Tibial nerve (tissue), 4 donors: ENCODE measurements at regions not wholly inside any gene's neighbourhood (a gene's known extent, or its start where the extent isn't known, plus 50 kb on each side); places are given as distances from the start of the nearest gene placed in this dataset.

Experiments
- CTCF ChIP-seq, 5 experiments: fragments of 200-600 bp in 3 of 5; fragments of 450-650 bp in 2 of 5; sonication (generic) in 3 of 5; IDR thresholded peaks; one replicate each; pipeline ENCODE4 v1.5.1; 2016 to 2019; ENCODE audit warnings: antibody characterized with exemption in 5 of 5, mild to moderate bottlenecking in 3 of 5, moderate library complexity in 2 of 5
- EP300 ChIP-seq, 2 donors: sonication (generic); formaldehyde crosslinking; IDR thresholded peaks; one replicate each; pipeline ENCODE4 v1.6.1; 2017; ENCODE audit warnings: antibody characterized with exemption in 2 of 2, mild to moderate bottlenecking in 1 of 2
- POLR2A ChIP-seq, 2 donors: fragments of 450-650 bp; IDR thresholded peaks; one replicate each; pipeline ENCODE4 v1.6.1; 2017; ENCODE audit warnings: antibody characterized with exemption in 2 of 2, mild to moderate bottlenecking in 2 of 2, moderate library complexity in 2 of 2

DNA sequence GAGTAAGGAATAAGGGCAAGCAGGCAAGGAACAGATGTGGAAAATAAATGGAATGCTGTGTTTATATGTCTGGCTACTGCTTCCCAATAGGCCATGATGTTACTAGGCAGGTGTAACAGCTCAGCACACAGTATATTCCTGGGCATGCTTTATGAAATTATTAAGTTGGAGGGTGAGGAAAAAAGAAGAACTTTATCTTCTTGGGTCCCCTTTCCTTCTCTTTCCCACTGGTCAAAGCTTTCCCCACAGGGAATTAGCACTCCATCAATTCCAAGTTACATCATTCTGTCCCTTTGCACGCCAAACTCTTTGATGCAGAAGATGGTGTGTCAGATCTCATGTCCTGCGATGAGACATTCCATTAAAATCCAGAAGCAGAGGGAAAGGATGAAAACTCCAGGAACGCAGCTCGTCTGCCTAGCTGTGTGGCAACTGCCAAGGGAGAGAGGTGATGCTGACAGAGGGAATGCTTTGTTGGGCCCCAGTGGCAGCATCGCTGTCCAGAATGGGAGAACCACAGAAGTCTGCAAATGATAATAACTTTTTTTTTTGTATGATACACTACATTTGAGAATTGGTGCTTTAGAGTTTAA, 447.3 kb upstream of the ARRDC3 start:
- TF ChIP-seq CTCF (IDR thresholded peaks at IDR 0.05) = no peak
- TF ChIP-seq POLR2A (IDR thresholded peaks at IDR 0.05) = no peak
- no peak for TF ChIP-seq EP300 (IDR thresholded peaks at IDR 0.05)
